NCI-H1092 (cell line): ENCODE measurements at regions not wholly inside any gene's neighbourhood (a gene's known extent, or its start where the extent isn't known, plus 50 kb on each side); places are given as distances from the start of the nearest gene placed in this dataset.
A peak's percentile ranks its signal among the peaks of the same experiment; 100 is the strongest.

Source experiments
- DNase-seq: peaks from one replicate; lab custom pipeline; 2025; lab: John Stamatoyannopoulos, UW

DNA sequence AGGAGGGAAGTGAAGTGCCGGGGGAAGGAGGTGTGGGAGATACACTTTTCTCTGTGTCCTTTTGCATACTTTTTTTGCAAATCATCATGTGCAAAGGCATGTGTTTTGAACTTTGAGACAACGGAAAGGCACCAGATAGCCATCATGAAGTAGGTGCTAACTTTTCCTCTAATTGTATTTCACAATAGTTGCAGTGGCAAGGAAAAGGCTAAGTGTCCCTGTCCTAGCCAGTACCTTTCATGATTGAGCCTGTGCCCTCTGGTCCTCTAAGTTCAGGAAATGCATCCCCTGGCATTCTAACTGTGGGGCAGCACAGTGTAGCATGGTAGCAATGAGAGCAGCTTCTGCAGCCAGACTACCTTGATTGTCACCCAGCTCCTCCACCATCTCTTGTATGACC lies 186.2 kb downstream of the ADSS2 start:
- no peak for DNase-seq

DNA sequence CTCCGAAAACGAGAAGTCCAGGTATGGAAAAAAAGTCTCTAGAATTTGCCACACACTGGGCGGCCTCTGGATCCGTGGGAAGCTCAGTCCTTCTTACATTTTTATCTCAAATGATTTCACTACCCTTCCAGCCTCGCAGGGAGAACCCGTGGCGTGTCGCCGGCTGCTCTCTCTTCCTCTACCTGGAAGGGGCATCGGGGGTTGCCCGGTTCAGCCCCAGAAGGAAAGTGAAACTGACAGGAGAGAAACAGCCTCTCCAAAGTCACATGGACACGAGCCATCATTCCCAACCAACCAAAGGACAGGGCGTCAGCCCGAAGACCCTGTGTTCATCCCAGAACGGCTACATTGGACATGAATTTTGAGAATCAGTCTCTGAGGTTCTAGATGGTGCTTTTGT lies 182.5 kb downstream of the ADSS2 start:
- no peak for DNase-seq

GRCh38 chr1:244271004-244271403 lies 180.7 kb downstream of the ADSS2 start:
- no peak for DNase-seq

- no peak for DNase-seq
Observed at GRCh38 chr1:244271691-244272308, 179.9 kb downstream of the ADSS2 start.

DNA sequence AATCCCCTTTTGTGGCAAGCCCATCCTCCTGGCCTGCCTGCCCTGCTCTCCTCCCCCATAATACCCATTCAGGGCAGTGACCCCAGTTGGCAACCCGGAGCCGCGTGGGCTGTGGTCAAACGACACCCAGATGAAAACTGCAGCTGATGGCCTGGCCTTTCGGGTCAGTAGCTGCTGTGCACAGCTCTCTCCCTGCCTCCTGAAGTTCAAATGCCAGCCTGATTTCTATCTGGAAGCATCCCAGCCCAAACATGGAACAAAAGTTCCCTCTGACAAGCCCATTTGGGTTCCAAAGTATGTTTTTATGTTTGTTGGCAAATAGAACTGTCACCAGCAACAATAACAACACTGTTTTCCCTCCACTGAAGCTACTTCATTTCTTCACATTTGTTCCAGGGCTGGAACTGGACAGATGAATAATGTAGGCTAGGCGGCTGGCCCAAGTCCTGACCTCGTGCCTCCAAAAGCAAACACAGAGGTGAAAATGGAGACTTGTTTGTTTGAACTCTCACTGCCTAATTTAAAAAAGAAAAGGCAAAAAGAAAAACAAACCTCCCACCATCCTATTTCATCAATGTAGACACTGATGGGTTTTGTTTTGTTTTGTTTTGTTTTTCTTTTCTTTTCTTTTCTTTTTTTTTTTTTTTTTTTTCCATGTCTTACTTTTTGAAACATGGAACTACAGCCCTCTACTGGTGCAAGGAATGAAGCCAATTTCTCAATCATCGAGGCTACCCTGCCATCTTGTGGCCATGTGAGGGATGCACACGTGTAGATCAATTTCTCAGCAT lies 179.0 kb downstream of the ADSS2 start:
- DNase-seq = peak; percentile 78

GRCh38 chr1:244273262-244273844 lies 178.4 kb downstream of the ADSS2 start:
- no peak for DNase-seq

- no peak for DNase-seq
Observed at GRCh38 chr1:244273845-244274619, 177.7 kb downstream of the ADSS2 start.

DNA sequence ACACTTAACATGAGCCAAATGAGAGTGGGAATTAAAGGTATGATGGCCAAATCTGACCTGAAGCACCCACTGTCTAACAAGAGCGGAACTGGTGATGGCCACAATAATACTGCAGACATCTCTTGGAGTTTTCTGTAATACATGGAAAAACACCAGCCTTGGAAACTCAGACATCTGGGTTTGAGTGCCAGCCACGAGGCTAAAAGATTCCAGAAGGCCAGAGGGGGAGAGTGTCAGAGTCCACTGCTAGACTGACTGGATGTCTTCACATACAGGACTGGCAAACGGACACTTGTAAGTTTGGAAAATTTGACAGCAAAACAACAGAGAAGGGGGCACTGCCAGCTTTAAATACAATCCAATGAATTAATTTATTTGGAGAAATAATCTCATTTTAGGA lies 175.1 kb downstream of the ADSS2 start:
- no peak for DNase-seq

DNA sequence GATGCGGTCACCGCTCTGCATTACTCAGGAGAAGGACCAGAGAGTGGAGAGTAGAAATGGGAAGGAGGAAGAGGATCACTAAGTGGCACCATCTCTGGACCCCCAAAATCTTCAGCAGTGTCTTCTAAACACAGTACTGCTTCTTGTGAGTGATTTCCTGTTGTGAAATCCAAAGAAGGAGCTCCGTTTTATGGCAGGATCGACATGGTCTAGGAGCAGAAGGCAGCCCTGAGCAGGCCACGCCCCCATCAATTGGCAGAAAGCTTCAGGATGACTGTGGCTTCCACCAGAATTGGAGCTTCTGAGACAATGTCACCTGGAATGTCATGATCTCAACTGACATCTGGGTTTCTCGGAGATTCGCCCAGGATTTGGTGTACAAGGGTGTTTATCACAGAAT lies 171.5 kb downstream of the ADSS2 start:
- no peak for DNase-seq

- no peak for DNase-seq
Observed at GRCh38 chr1:244280859-244281258, 170.8 kb downstream of the ADSS2 start.

DNA sequence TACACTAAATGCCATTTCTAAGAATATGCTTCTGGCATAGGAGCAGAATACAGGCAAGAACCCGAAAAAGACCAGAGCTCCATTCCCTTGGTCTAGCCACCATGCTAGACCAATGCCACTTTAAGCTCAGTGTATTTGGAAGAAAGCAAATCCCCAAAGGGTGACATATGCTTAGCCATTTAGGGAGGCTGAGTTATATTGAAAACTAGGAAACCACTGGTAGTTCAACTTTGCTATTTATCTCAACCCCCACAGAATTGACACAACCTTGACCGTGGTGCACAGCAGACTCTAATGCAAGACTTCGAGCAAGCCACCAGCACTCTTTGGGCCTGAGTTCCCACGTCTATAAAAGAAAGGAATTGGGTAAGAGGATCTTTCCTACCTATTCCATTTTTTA lies 167.9 kb downstream of the ADSS2 start:
- no peak for DNase-seq

- DNase-seq = no peak
Observed at GRCh38 chr1:244284641-244285156, 167.0 kb downstream of the ADSS2 start.

DNA sequence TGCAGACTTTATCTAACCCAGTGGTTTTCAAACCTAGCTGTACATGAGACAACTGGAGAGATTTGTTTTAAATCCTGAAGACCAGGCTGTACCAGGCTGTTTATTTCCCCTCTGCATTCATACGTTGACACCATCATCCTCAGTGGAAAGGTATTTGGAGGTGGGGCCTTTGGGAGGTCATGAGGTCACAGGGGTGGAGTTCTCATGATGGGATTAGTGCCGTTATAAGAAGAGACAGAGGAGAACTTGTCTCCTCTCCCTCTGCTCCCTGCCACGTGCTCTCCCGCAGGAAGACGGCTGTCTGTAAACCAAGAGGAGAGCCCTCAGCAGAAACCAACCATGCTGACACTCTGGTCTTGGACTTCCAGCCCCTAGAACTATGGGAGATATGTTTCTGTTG lies 165.4 kb downstream of the ADSS2 start:
- no peak for DNase-seq

GRCh38 chr1:244287726-244288125 lies 164.0 kb downstream of the ADSS2 start:
- no peak for DNase-seq

- no peak for DNase-seq
Observed at GRCh38 chr1:244288663-244289062, 163.0 kb downstream of the ADSS2 start.

- DNase-seq = no peak
Observed at GRCh38 chr1:244289991-244290785, 161.5 kb downstream of the ADSS2 start.

GRCh38 chr1:244291236-244292201 lies 160.2 kb downstream of the ADSS2 start:
- no peak for DNase-seq

- no peak for DNase-seq
Observed at GRCh38 chr1:244294599-244295224, 157.0 kb downstream of the ADSS2 start.

DNA sequence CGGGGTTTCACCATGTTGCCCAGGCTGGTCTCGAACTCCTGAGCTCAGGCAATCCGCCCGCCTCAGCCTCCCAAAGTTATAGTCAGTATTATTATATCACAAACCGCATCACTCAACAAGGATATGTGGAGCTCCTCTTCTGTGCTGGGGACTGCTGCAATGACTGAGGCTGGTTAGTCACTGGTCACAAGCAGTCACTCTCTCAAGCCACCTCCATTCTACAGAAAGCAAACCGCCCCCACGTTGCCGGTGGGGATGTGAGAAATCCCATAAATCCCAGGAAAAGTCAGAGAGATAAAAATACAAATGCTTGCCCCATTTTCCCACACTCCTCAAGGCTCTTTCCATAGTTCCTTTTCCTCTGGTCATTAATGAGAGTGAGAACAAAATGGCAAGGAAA lies 155.7 kb downstream of the ADSS2 start:
- DNase-seq = no peak

GRCh38 chr1:244296447-244296846 lies 155.3 kb downstream of the ADSS2 start:
- no peak for DNase-seq
